HepG2 (cell line): ENCODE measurements at regions not wholly inside any gene's neighbourhood (a gene's known extent, or its start where the extent isn't known, plus 50 kb on each side); places are given as distances from the start of the nearest gene placed in this dataset.

ENCODE experiments used
- ATAC-seq: fragments of 200-7000 bp; cut with Tn5 transposase; 3 replicates; pipeline ENCODE4 v1.9.1; 2020; ENCODE audit warnings: mild to moderate bottlenecking, moderate library complexity
- BruUV-seq: library from RNA; stranded (reverse); fragments of 400-500 nt; replicated peaks from 2 replicates; lab custom pipeline; 2021; lab: Mats Ljungman, UMichigan
- CTCF ChIA-PET: fragments of 300-600 bp; formaldehyde crosslinking; extraction: SDS; loops from one replicate; lab custom pipeline; 2021; ENCODE audit warnings: low total read pairs, inconsistent platforms, low intra/inter-chr PET ratio; lab: Yijun Ruan, JAX
- POLR2A ChIA-PET: fragments of 350-600 bp; sonication (Branson Sonifier 250); formaldehyde crosslinking; loops from one replicate; lab custom pipeline; 2020; ENCODE audit warnings: antibody characterized with exemption, inconsistent platforms; lab: Yijun Ruan, JAX
- DNase-seq: peaks from one replicate; pipeline ENCODE4 v3.0.0-alpha.2; 2015; ENCODE audit warnings: low spot score
- FAIRE-seq: peaks from 3 replicates; lab custom pipeline; 2011; peaks lifted over from hg19 to GRCh38; lab: Jason Lieb, UNC
- H2AFZ ChIP-seq: one replicate; pipeline ENCODE4 v1.6.1; 2011; ENCODE audit warnings: low read length, inconsistent platforms
- H3K27ac ChIP-seq: fragments of 300-600 bp; 3 replicates; pipeline ENCODE4 v1.8.0; 2011; ENCODE audit warnings: mixed run types, mild to moderate bottlenecking, mixed read lengths, low read length, inconsistent platforms; ENCODE audit not compliant: insufficient read depth; ENCODE audit errors: extremely low read length
- H3K27me3 ChIP-seq, 2 experiments: fragments of 200-600 bp in 1 of 2; 2 replicates in 1 of 2; 3 replicates in 1 of 2; pipeline versions ENCODE4 v1.6.0 to v1.8.0; 2011; ENCODE audit warnings: low read length in 2 of 2, mild to moderate bottlenecking in 2 of 2, moderate library complexity in 2 of 2, inconsistent platforms in 1 of 2; ENCODE audit not compliant: insufficient read depth in 2 of 2, control insufficient read depth in 1 of 2
- H3K36me3 ChIP-seq, 2 experiments: fragments of 200-600 bp in 1 of 2; replicated peaks in 1 of 2; 2 replicates in 1 of 2; 3 replicates in 1 of 2; pipeline versions ENCODE4 v1.5.1 to v1.8.0; 2011; ENCODE audit warnings: low read length in 2 of 2, inconsistent platforms in 1 of 2; ENCODE audit not compliant: insufficient read depth in 2 of 2, control insufficient read depth in 1 of 2
- H3K4me1 ChIP-seq: 2 replicates; pipeline ENCODE4 v1.5.1; 2012; ENCODE audit warnings: low read length, inconsistent platforms; ENCODE audit not compliant: insufficient read depth
- H3K4me2 ChIP-seq: 2 replicates; pipeline ENCODE4 v1.6.0; 2011; ENCODE audit warnings: low read depth, low read length, inconsistent platforms
- H3K4me3 ChIP-seq, 3 experiments: fragments of 200-600 bp in 1 of 3; sonication (generic), shearing (Covaris generic) in 1 of 3; replicated peaks in 1 of 3; 2 replicates each; pipeline ENCODE4 v1.5.1; 2011 to 2016; ENCODE audit warnings: low read length in 3 of 3, inconsistent platforms in 2 of 3, low read depth in 2 of 3, mild to moderate bottlenecking in 2 of 3, control low read depth in 1 of 3, mixed read lengths in 1 of 3; ENCODE audit not compliant: insufficient read depth in 1 of 3
- H3K79me2 ChIP-seq: one replicate; pipeline ENCODE4 v1.6.1; 2011; ENCODE audit warnings: low read length, inconsistent platforms; ENCODE audit not compliant: insufficient read depth
- H3K9ac ChIP-seq: 2 replicates; pipeline ENCODE4 v1.6.0; 2011; ENCODE audit warnings: mild to moderate bottlenecking, low read depth, low read length, inconsistent platforms; ENCODE audit not compliant: insufficient read depth
- H3K9me3 ChIP-seq: 2 replicates; pipeline ENCODE4 v1.5.1; 2012; ENCODE audit warnings: mild to moderate bottlenecking, low read length
- H4K20me1 ChIP-seq: 2 replicates; pipeline ENCODE4 v1.6.0; 2011; ENCODE audit warnings: inconsistent platforms, mild to moderate bottlenecking, low read length, moderate library complexity; ENCODE audit not compliant: insufficient read depth
- ARNTL ChIP-seq: sonication (generic); formaldehyde crosslinking; IDR thresholded peaks from 2 replicates; pipeline ENCODE4 v1.4.0; 2020; ENCODE audit warnings: mild to moderate bottlenecking, missing genetic modification reagents
- BHLHE40 ChIP-seq: IDR thresholded peaks from 2 replicates; pipeline ENCODE4 v1.6.1; 2011; ENCODE audit warnings: low read length, improper control_type of control experiment
- CBX2 ChIP-seq, 2 experiments: fragments of 200-600 bp in 1 of 2; sonication (generic); formaldehyde crosslinking in 1 of 2; IDR thresholded peaks; 2 replicates each; pipeline versions ENCODE4 v1.7.0 to v1.8.1; 2018 to 2022; ENCODE audit warnings: low read depth in 2 of 2, low read length in 1 of 2, mild to moderate bottlenecking in 1 of 2, missing genetic modification reagents in 1 of 2
- GLI4 ChIP-seq: sonication (generic); formaldehyde crosslinking; IDR thresholded peaks from 2 replicates; pipeline ENCODE4 v1.5.1; 2020; ENCODE audit warnings: missing genetic modification reagents, mild to moderate bottlenecking, moderate library complexity, borderline replicate concordance
- JUNB ChIP-seq: sonication (generic); formaldehyde crosslinking; IDR thresholded peaks from 2 replicates; pipeline ENCODE4 v1.8.0; 2022; ENCODE audit warnings: missing genetic modification reagents, mild to moderate bottlenecking, borderline replicate concordance
- NCOA5 ChIP-seq: sonication (generic); formaldehyde crosslinking; IDR thresholded peaks from 2 replicates; pipeline ENCODE4 v1.4.0; 2020; ENCODE audit warnings: missing genetic modification reagents
- NFIC ChIP-seq: IDR thresholded peaks from 2 replicates; pipeline ENCODE4 v1.6.1; 2012; ENCODE audit warnings: mild to moderate bottlenecking, low read length, inconsistent platforms
- NR2C2 ChIP-seq: sonication (generic); formaldehyde crosslinking; IDR thresholded peaks from 2 replicates; pipeline ENCODE4 v1.4.0; 2020; ENCODE audit warnings: missing genetic modification reagents, mild to moderate bottlenecking, moderate library complexity, borderline replicate concordance
- POLR2AphosphoS2 ChIP-seq: IDR thresholded peaks from 2 replicates; pipeline ENCODE4 v1.6.1; 2011; ENCODE audit warnings: low read depth, low read length, improper control_type of control experiment
- SNAPC2 ChIP-seq: sonication (generic); formaldehyde crosslinking; IDR thresholded peaks from 2 replicates; pipeline ENCODE4 v1.8.1; 2022; ENCODE audit warnings: mild to moderate bottlenecking, missing genetic modification reagents
- SRSF4 ChIP-seq: fragments of 200-400 bp; formaldehyde crosslinking; IDR thresholded peaks from one replicate; pipeline ENCODE4 v1.6.1; 2018; ENCODE audit warnings: mild to moderate bottlenecking, low read depth, low read length, moderate library complexity; ENCODE audit not compliant: poor library complexity, severe bottlenecking
- ZNF160 ChIP-seq: sonication (generic); formaldehyde crosslinking; IDR thresholded peaks from 2 replicates; pipeline ENCODE4 v1.8.0; 2022; ENCODE audit warnings: mild to moderate bottlenecking, inconsistent platforms, missing genetic modification reagents
- ZSCAN25 ChIP-seq: sonication (generic); formaldehyde crosslinking; IDR thresholded peaks from 2 replicates; pipeline ENCODE4 v1.8.0; 2022; ENCODE audit warnings: mild to moderate bottlenecking, missing genetic modification reagents
- WGBS: methylation state at CpG from one replicate; pipeline ENCODE4 v1.1.6; 2017; ENCODE audit warnings: low lambda C conversion rate; 5-methylcytosine and 5-hydroxymethylcytosine counted together
- in situ Hi-C: cut with HindIII; loops from 2 replicates; pipeline ENCODE4 v1.10.0; 2017; ENCODE audit warnings: low pct_unique_long_range_greater_than_20kb; ENCODE audit not compliant: extremely low pct_ligation_motif_present
- intact Hi-C: fragments of 100-400 bp; cut with micrococcal nuclease; formaldehyde crosslinking; loops from one replicate; pipeline ENCODE4 v1.10.0; 2022; ENCODE audit not compliant: unreplicated experiment
- TF ChIP-seq, protein P1 (sequence below): sonication (generic); formaldehyde crosslinking; conservative IDR thresholded peaks from 2 replicates; pipeline ENCODE4 v1.8.1; 2023; ENCODE audit warnings: missing genetic modification reagents
- TF ChIP-seq, protein P2 (sequence below): sonication (generic); formaldehyde crosslinking; IDR thresholded peaks from 2 replicates; pipeline ENCODE4 v1.8.1; 2022; ENCODE audit warnings: low read depth, mild to moderate bottlenecking, missing genetic modification reagents

GRCh38 chr14:84446250-84446649 lies 1083.7 kb upstream of the FLRT2 start:
- BruUV-seq: no TSS peak
- no peak for FAIRE-seq
- intact Hi-C loops: no loop called here

More at GRCh38 chr14:84446250-84446649, 1083.7 kb upstream of the FLRT2 start:
- DNase-seq: no peak
- Histone ChIP-seq H3K9ac (no peak overlapping the region), H3K9me3 (peaks cover 45% of the 10 kb centered on the region; the same call in 1 of the 2 replicates), H3K27me3 (no peaks in the 10 kb centered on the region), H3K4me3 (no peak overlapping the region), H2AFZ (no peak overlapping the region), H4K20me1 (no peaks in the 10 kb centered on the region), H3K4me2 (no peak overlapping the region), H3K79me2 (no peaks in the 10 kb centered on the region), H3K27ac (no peak overlapping the region), H3K4me1 (no peaks in the 10 kb centered on the region), H3K36me3 (no peaks in the 10 kb centered on the region)
- in situ Hi-C loops: no loop called here
- ChIA-PET CTCF (no interaction called here), POLR2A (no interaction called here)
- no peak for ATAC-seq
- TF ChIP-seq BHLHE40 (no peak), SNAPC2 (no peak), CBX2 (IDR thresholded peaks at IDR 0.05; ENCODE audit: low read depth, low read length) (no peak), CBX2 (CRISPR knock-in tag; IDR thresholded peaks at IDR 0.05; ENCODE audit: low read depth) (no peak), NCOA5 (CRISPR knock-in tag) (no peak), ARNTL (no peak), JUNB (CRISPR knock-in tag) (no peak), SRSF4 (no peak), ZNF160 (CRISPR knock-in tag) (no peak), GLI4 (CRISPR knock-in tag) (no peak), POLR2AphosphoS2 (no peak), NFIC (no peak), ZSCAN25 (CRISPR knock-in tag) (no peak), NR2C2 (CRISPR knock-in tag) (no peak)
- TF ChIP-seq, protein P1, sequence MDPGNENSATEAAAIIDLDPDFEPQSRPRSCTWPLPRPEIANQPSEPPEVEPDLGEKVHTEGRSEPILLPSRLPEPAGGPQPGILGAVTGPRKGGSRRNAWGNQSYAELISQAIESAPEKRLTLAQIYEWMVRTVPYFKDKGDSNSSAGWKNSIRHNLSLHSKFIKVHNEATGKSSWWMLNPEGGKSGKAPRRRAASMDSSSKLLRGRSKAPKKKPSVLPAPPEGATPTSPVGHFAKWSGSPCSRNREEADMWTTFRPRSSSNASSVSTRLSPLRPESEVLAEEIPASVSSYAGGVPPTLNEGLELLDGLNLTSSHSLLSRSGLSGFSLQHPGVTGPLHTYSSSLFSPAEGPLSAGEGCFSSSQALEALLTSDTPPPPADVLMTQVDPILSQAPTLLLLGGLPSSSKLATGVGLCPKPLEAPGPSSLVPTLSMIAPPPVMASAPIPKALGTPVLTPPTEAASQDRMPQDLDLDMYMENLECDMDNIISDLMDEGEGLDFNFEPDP (CRISPR knock-in tag): no peak
- TF ChIP-seq, protein P2, sequence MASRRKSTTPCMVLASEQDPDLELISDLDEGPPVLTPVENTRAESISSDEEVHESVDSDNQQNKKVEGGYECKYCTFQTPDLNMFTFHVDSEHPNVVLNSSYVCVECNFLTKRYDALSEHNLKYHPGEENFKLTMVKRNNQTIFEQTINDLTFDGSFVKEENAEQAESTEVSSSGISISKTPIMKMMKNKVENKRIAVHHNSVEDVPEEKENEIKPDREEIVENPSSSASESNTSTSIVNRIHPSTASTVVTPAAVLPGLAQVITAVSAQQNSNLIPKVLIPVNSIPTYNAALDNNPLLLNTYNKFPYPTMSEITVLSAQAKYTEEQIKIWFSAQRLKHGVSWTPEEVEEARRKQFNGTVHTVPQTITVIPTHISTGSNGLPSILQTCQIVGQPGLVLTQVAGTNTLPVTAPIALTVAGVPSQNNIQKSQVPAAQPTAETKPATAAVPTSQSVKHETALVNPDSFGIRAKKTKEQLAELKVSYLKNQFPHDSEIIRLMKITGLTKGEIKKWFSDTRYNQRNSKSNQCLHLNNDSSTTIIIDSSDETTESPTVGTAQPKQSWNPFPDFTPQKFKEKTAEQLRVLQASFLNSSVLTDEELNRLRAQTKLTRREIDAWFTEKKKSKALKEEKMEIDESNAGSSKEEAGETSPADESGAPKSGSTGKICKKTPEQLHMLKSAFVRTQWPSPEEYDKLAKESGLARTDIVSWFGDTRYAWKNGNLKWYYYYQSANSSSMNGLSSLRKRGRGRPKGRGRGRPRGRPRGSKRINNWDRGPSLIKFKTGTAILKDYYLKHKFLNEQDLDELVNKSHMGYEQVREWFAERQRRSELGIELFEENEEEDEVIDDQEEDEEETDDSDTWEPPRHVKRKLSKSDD: no peak
- WGBS: 1% methylated on average over 3 of the region's 3 CpGs
